ENCODE measurements at regions not wholly inside any gene's neighbourhood (a gene's known extent, or its start where the extent isn't known, plus 50 kb on each side); places are given as distances from the start of the nearest gene placed in this dataset.

GRCh38 chr1:102185260-102185659, 188.5 kb upstream of the OLFM3 start:
- Histone ChIP-seq H2AK5ac (ENCODE audit: insufficient read length, low read length) (no peak overlapping the region), H2BK12ac (ENCODE audit: insufficient read length, low read depth, low read length) (no peak overlapping the region), H3K4me1 (ENCODE audit: insufficient read depth, low read length) (no peaks in the 10 kb centered on the region), H2AFZ (ENCODE audit: low read length) (no peak overlapping the region), H3K27me3 (ENCODE audit: insufficient read depth, low read length) (no peaks in the 10 kb centered on the region), H2BK5ac (ENCODE audit: insufficient read length, low read length) (no peak overlapping the region), H4K91ac (ENCODE audit: insufficient read length, low read depth, low read length) (no peak overlapping the region), H3K18ac (ENCODE audit: insufficient read length, low read depth, low read length) (no peak overlapping the region), H3K79me1 (ENCODE audit: insufficient read depth, low read depth, low read length, poor library complexity, severe bottlenecking) (no peaks in the 10 kb centered on the region), H3K9ac (ENCODE audit: extremely low read depth, insufficient read length, low read length) (no peak overlapping the region), H3K27ac (ENCODE audit: insufficient read length, low read depth, low read length) (no peak overlapping the region), H3K4me2 (ENCODE audit: insufficient read depth, insufficient read length, low read length) (no peak overlapping the region), H3K23me2 (ENCODE audit: insufficient read length, low read depth, low read length, poor library complexity, severe bottlenecking) (no peaks in the 10 kb centered on the region), H4K8ac (replicated peaks; ENCODE audit: insufficient read length, low read depth, low read length) (no peak overlapping the region), H3K23ac (ENCODE audit: insufficient read length, low read depth, low read length) (no peak overlapping the region), H2BK15ac (ENCODE audit: low read depth, low read length) (no peak overlapping the region), H2BK120ac (ENCODE audit: low read depth, low read length, poor library complexity, severe bottlenecking) (no peak overlapping the region), H2BK20ac (ENCODE audit: low read depth, low read length, poor library complexity, severe bottlenecking) (no peak overlapping the region), H3T11ph (ENCODE audit: low read length) (no peak overlapping the region), H3K14ac (ENCODE audit: insufficient read depth, low read length) (no peak overlapping the region), H4K5ac (ENCODE audit: insufficient read length, low read depth, low read length) (no peak overlapping the region), H3K56ac (ENCODE audit: insufficient read length, low read depth, low read length) (no peak overlapping the region), H3K79me2 (ENCODE audit: insufficient read depth, low read length) (no peaks in the 10 kb centered on the region), H4K20me1 (ENCODE audit: control insufficient read depth, insufficient read depth, insufficient read length) (no peaks in the 10 kb centered on the region), H3K9me3 (ENCODE audit: control insufficient read depth, low read depth, low read length) (no peaks in the 10 kb centered on the region), H3K4ac (ENCODE audit: low read depth, low read length) (no peak overlapping the region)
- Mint-ChIP-seq H3K27me3 (ENCODE audit: low read depth) (no peaks in the 10 kb centered on the region), H3K4me3 (no peak overlapping the region), H3K9me3 (peaks cover 0 to 3% of the 10 kb centered on the region in 2 experiments; a peak in 1 of 5 replicates), H3K4me1 (peaks cover 5% of the 10 kb centered on the region in 2 experiments; a peak in 2 of 4 replicates), H3K27ac (no peak overlapping the region), H3K36me3 (ENCODE audit: insufficient read depth in 1 of 3, low read depth in 3 of 3) (no peaks in the 10 kb centered on the region)
- WGBS (ENCODE audit: extremely low coverage, insufficient read length, low lambda C conversion rate): no CpG with 5 or more reads among the region's 1 CpG
- no peak for DNase-seq
- TF ChIP-seq, protein P1, sequence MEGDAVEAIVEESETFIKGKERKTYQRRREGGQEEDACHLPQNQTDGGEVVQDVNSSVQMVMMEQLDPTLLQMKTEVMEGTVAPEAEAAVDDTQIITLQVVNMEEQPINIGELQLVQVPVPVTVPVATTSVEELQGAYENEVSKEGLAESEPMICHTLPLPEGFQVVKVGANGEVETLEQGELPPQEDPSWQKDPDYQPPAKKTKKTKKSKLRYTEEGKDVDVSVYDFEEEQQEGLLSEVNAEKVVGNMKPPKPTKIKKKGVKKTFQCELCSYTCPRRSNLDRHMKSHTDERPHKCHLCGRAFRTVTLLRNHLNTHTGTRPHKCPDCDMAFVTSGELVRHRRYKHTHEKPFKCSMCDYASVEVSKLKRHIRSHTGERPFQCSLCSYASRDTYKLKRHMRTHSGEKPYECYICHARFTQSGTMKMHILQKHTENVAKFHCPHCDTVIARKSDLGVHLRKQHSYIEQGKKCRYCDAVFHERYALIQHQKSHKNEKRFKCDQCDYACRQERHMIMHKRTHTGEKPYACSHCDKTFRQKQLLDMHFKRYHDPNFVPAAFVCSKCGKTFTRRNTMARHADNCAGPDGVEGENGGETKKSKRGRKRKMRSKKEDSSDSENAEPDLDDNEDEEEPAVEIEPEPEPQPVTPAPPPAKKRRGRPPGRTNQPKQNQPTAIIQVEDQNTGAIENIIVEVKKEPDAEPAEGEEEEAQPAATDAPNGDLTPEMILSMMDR (conservative IDR thresholded peaks at IDR 0.05): no peak
